Loucy (cell line): ENCODE measurements at regions not wholly inside any gene's neighbourhood (a gene's known extent, or its start where the extent isn't known, plus 50 kb on each side); places are given as distances from the start of the nearest gene placed in this dataset.

Experiments
- H2AFZ ChIP-seq: fragments of 200-600 bp; sonication (generic); 2 replicates; pipeline ENCODE4 v1.6.0; 2016; ENCODE audit warnings: antibody characterized with exemption, mild to moderate bottlenecking, low read length, moderate library complexity
- H3F3A ChIP-seq: fragments of 200-600 bp; 2 replicates; pipeline ENCODE4 v1.6.0; 2016; ENCODE audit warnings: antibody characterized with exemption, low read depth, mild to moderate bottlenecking
- H3K27me3 ChIP-seq: fragments of 200-600 bp; sonication (generic); 2 replicates; pipeline ENCODE4 v1.6.1; 2014; ENCODE audit warnings: low read length, mild to moderate bottlenecking; ENCODE audit not compliant: insufficient read depth, poor library complexity, severe bottlenecking
- H3K36me3 ChIP-seq: fragments of 200-600 bp; sonication (generic); 2 replicates; pipeline ENCODE4 v1.6.1; 2016; ENCODE audit warnings: low read length; ENCODE audit not compliant: insufficient read depth
- H3K4me1 ChIP-seq: fragments of 200-600 bp; sonication (generic); 2 replicates; pipeline ENCODE4 v1.5.1; 2014; ENCODE audit warnings: low read length, mild to moderate bottlenecking; ENCODE audit not compliant: insufficient read depth, poor library complexity, severe bottlenecking
- H3K4me2 ChIP-seq: fragments of 200-600 bp; sonication (generic); 2 replicates; pipeline ENCODE4 v1.6.0; 2014; ENCODE audit warnings: antibody characterized with exemption, low read length, low read depth, mild to moderate bottlenecking; ENCODE audit not compliant: poor library complexity, severe bottlenecking
- H3K4me3 ChIP-seq: fragments of 200-600 bp; sonication (generic); 2 replicates; pipeline ENCODE4 v1.5.1; 2014; ENCODE audit warnings: low read length, mild to moderate bottlenecking, mixed read lengths; ENCODE audit not compliant: poor library complexity, severe bottlenecking
- H3K79me2 ChIP-seq: fragments of 200-600 bp; sonication (generic); 2 replicates; pipeline ENCODE4 v1.6.1; 2014; ENCODE audit warnings: low read length; ENCODE audit not compliant: insufficient read depth
- H3K9ac ChIP-seq: fragments of 200-600 bp; sonication (generic); 2 replicates; pipeline ENCODE4 v1.6.0; 2014; ENCODE audit warnings: mild to moderate bottlenecking, low read depth, low read length, moderate library complexity; ENCODE audit not compliant: poor library complexity, severe bottlenecking
- H3K9me2 ChIP-seq: fragments of 200-600 bp; sonication (generic); replicated peaks from 2 replicates; pipeline ENCODE4 v1.6.1; 2016; ENCODE audit warnings: low read depth, low read length, mixed read lengths
- H3K9me3 ChIP-seq: fragments of 200-600 bp; sonication (generic); 2 replicates; pipeline ENCODE4 v1.6.1; 2014; ENCODE audit warnings: mild to moderate bottlenecking, antibody characterized with exemption, low read length, low read depth; ENCODE audit not compliant: insufficient read depth
- H4K20me1 ChIP-seq: fragments of 200-600 bp; sonication (generic); 2 replicates; pipeline ENCODE4 v1.6.0; 2014; ENCODE audit warnings: antibody characterized with exemption, low read length, mild to moderate bottlenecking; ENCODE audit not compliant: insufficient read depth, poor library complexity, severe bottlenecking
- CTCF ChIP-seq: fragments of 200-600 bp; sonication (generic); conservative IDR thresholded peaks from 2 replicates; pipeline ENCODE4 v1.5.1; 2014; ENCODE audit warnings: mild to moderate bottlenecking, antibody characterized with exemption, low read length
- EZH2phosphoT487 ChIP-seq: fragments of 200-600 bp; IDR thresholded peaks from 2 replicates; pipeline ENCODE4 v1.6.1; 2018; ENCODE audit warnings: antibody characterized with exemption, mild to moderate bottlenecking, moderate library complexity, borderline replicate concordance

GRCh38 chr15:29873264-29873663 is 51.0 kb upstream of the TJP1 start:
- H3K4me1 ChIP-seq = no peaks in the 10 kb centered on the region
- no peak overlapping the region for H3K9ac ChIP-seq
- H3K4me3 ChIP-seq = no peak overlapping the region
- H3K79me2 ChIP-seq = no peaks in the 10 kb centered on the region
- no peak overlapping the region for H2AFZ ChIP-seq
- no peaks in the 10 kb centered on the region for H3K36me3 ChIP-seq
- no peaks in the 10 kb centered on the region for H3K27me3 ChIP-seq
- H4K20me1 ChIP-seq = no peaks in the 10 kb centered on the region
- H3F3A ChIP-seq = no peaks in the 10 kb centered on the region
- TF ChIP-seq EZH2phosphoT487 (no peak), CTCF (no peak)
- no peak overlapping the region for H3K4me2 ChIP-seq
- no peaks in the 10 kb centered on the region for H3K9me2 ChIP-seq
- no peaks in the 10 kb centered on the region for H3K9me3 ChIP-seq

GRCh38 chr15:29872716-29873115 is 50.4 kb upstream of the TJP1 start:
- Histone ChIP-seq H2AFZ (no peak overlapping the region), H3K9me2 (no peaks in the 10 kb centered on the region), H3K4me2 (no peak overlapping the region), H3K27me3 (no peaks in the 10 kb centered on the region), H3K79me2 (no peaks in the 10 kb centered on the region), H3K9me3 (no peaks in the 10 kb centered on the region), H4K20me1 (no peaks in the 10 kb centered on the region), H3K36me3 (no peaks in the 10 kb centered on the region), H3K9ac (no peak overlapping the region), H3K4me3 (no peak overlapping the region), H3F3A (no peaks in the 10 kb centered on the region), H3K4me1 (no peaks in the 10 kb centered on the region)
- TF ChIP-seq EZH2phosphoT487 (no peak), CTCF (no peak)
